Fibroblast of lung (primary cell): ENCODE measurements at regions not wholly inside any gene's neighbourhood (a gene's known extent, or its start where the extent isn't known, plus 50 kb on each side); places are given as distances from the start of the nearest gene placed in this dataset.

ENCODE experiments used
- DNase-seq, 2 donors: peaks; one replicate each; pipeline versions ENCODE4 v3.0.0 to v3.0.0-alpha.2; 2010; ENCODE audit warnings: low read depth in 2 of 2
- H2AFZ ChIP-seq: 2 replicates; pipeline ENCODE4 v1.5.1; 2012; ENCODE audit warnings: low read length, control low read depth, inconsistent platforms
- H3K27ac ChIP-seq: 2 replicates; pipeline ENCODE4 v1.5.1; 2011; ENCODE audit warnings: low read length, control low read depth; ENCODE audit not compliant: insufficient read depth
- H3K27me3 ChIP-seq: 2 replicates; pipeline ENCODE4 v1.5.1; 2011; ENCODE audit warnings: mild to moderate bottlenecking, low read length; ENCODE audit not compliant: control insufficient read depth, insufficient read depth
- H3K36me3 ChIP-seq: 2 replicates; pipeline ENCODE4 v1.5.1; 2011; ENCODE audit warnings: low read length; ENCODE audit not compliant: control insufficient read depth, insufficient read depth
- H3K4me1 ChIP-seq: 2 replicates; pipeline ENCODE4 v1.5.1; 2011; ENCODE audit warnings: low read length; ENCODE audit not compliant: control insufficient read depth, insufficient read depth; ENCODE audit errors: extremely low read depth
- H3K4me2 ChIP-seq: 2 replicates; pipeline ENCODE4 v1.5.1; 2011; ENCODE audit warnings: low read length, control low read depth; ENCODE audit not compliant: insufficient read depth; ENCODE audit errors: extremely low read depth
- H3K4me3 ChIP-seq, 4 experiments: fragments of 200-600 bp in 1 of 4; sonication (generic) in 1 of 4; replicated peaks in 1 of 4; 2 replicates each; pipeline ENCODE4 v1.5.1; 2011 to 2016; ENCODE audit warnings: low read length in 4 of 4, low read depth in 3 of 4, mild to moderate bottlenecking in 3 of 4, control low read depth in 2 of 4, inconsistent platforms in 1 of 4, mixed read lengths in 1 of 4; ENCODE audit not compliant: insufficient read depth in 1 of 4; ENCODE audit errors: control extremely low read depth in 1 of 4
- H3K79me2 ChIP-seq: 2 replicates; pipeline ENCODE4 v1.5.1; 2012; ENCODE audit warnings: mild to moderate bottlenecking, low read length, inconsistent platforms; ENCODE audit not compliant: control insufficient read depth, insufficient read depth
- H3K9ac ChIP-seq: 2 replicates; pipeline ENCODE4 v1.5.1; 2011; ENCODE audit warnings: mild to moderate bottlenecking, low read length, control low read depth; ENCODE audit not compliant: insufficient read depth
- H3K9me3 ChIP-seq: 2 replicates; pipeline ENCODE4 v1.5.1; 2012; ENCODE audit warnings: low read depth, low read length; ENCODE audit not compliant: control insufficient read depth, insufficient read depth
- H4K20me1 ChIP-seq: 2 replicates; pipeline ENCODE4 v1.5.1; 2011; ENCODE audit warnings: low read length; ENCODE audit not compliant: control insufficient read depth, insufficient read depth; ENCODE audit errors: extremely low read depth
- CTCF ChIP-seq, 2 donors: IDR thresholded peaks in 1 of 2; conservative IDR thresholded peaks in 1 of 2; 1 replicate in 1 of 2; 2 replicates in 1 of 2; pipeline ENCODE4 v1.5.1; 2011 to 2012; ENCODE audit warnings: low read length in 2 of 2, control low read depth in 1 of 2, inconsistent platforms in 1 of 2, low read depth in 1 of 2, mild to moderate bottlenecking in 1 of 2
- EZH2 ChIP-seq: IDR thresholded peaks from 2 replicates; pipeline ENCODE4 v1.5.1; 2012; ENCODE audit warnings: low read length, control low read depth, mild to moderate bottlenecking; ENCODE audit errors: missing control alignments

- Histone ChIP-seq H3K79me2 (no peaks in the 10 kb centered on the region), H4K20me1 (no peaks in the 10 kb centered on the region), H3K4me3 (no peak overlapping the region), H3K9ac (no peak overlapping the region), H3K27ac (no peak overlapping the region), H3K27me3 (no peaks in the 10 kb centered on the region), H3K4me2 (no peak overlapping the region), H3K4me1 (no peaks in the 10 kb centered on the region), H3K9me3 (no peaks in the 10 kb centered on the region), H3K36me3 (no peaks in the 10 kb centered on the region), H2AFZ (no peak overlapping the region)
- TF ChIP-seq CTCF (conservative IDR thresholded peaks at IDR 0.05 in 1 of 2, IDR thresholded peaks at IDR 0.05 in 1 of 2; ENCODE audit: low read depth in 1 of 2, low read length in 2 of 2) (no peak), EZH2 (no peak)
- no peak for DNase-seq
These were observed 94.5 kb upstream of the VSTM2B start for GRCh38 chr19:29431332-29431731.

GRCh38 chr19:29432677-29433076, 93.1 kb upstream of the VSTM2B start:
- Histone ChIP-seq H3K9ac (no peak overlapping the region), H3K27me3 (no peaks in the 10 kb centered on the region), H3K79me2 (no peaks in the 10 kb centered on the region), H3K4me3 (no peak overlapping the region), H4K20me1 (no peaks in the 10 kb centered on the region), H3K27ac (no peak overlapping the region), H3K4me1 (no peaks in the 10 kb centered on the region), H3K4me2 (no peak overlapping the region), H3K36me3 (no peaks in the 10 kb centered on the region), H3K9me3 (no peaks in the 10 kb centered on the region), H2AFZ (no peak overlapping the region)
- TF ChIP-seq CTCF (conservative IDR thresholded peaks at IDR 0.05 in 1 of 2, IDR thresholded peaks at IDR 0.05 in 1 of 2; ENCODE audit: low read depth in 1 of 2, low read length in 2 of 2): no peak
- TF ChIP-seq EZH2: no peak
- DNase-seq: no peak

DNA sequence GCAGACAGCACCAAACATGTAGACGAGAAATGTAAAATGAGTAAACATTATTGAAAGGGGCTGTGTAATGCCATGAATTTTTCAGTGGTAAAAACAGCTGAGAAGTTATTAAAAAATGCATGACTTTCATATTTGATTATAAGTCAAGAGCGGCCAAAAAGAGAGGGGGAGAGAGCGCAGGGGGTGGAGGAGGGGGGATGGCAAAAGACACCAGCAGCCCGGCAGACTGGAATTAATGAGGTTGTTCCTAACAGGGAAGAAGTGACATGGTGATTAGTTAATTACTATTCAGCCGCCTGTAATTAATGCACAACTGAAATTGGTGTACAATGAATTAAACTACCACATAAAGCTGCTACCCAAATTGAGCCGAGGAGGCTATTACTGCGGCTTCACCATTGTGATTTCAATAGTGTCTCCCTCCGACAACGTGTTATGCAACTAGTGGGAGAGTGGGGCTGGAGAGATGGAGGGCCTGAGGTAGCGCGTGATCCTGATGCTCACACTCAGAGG, 89.1 kb upstream of the VSTM2B start:
- DNase-seq: no peak
- Histone ChIP-seq H3K9ac (no peak overlapping the region), H3K27ac (no peak overlapping the region), H3K4me3 (no peak overlapping the region), H2AFZ (no peak overlapping the region), H3K27me3 (no peaks in the 10 kb centered on the region), H3K4me2 (no peak overlapping the region), H3K4me1 (no peaks in the 10 kb centered on the region), H3K9me3 (no peaks in the 10 kb centered on the region), H3K36me3 (no peaks in the 10 kb centered on the region), H4K20me1 (no peaks in the 10 kb centered on the region), H3K79me2 (no peaks in the 10 kb centered on the region)
- TF ChIP-seq CTCF (conservative IDR thresholded peaks at IDR 0.05 in 1 of 2, IDR thresholded peaks at IDR 0.05 in 1 of 2; ENCODE audit: low read depth in 1 of 2, low read length in 2 of 2): no peak
- no peak for TF ChIP-seq EZH2
